Cardiac muscle cell (in vitro differentiated cells and primary cell): ENCODE measurements at regions not wholly inside any gene's neighbourhood (a gene's known extent, or its start where the extent isn't known, plus 50 kb on each side); places are given as distances from the start of the nearest gene placed in this dataset.

Experiments
- DNase-seq, 2 donors: peaks; one replicate each; pipeline versions ENCODE4 v3.0.0 to v3.0.0-alpha.2; 2010 to 2017; ENCODE audit warnings: low read depth in 1 of 2, low spot score in 1 of 2
- H3K27ac ChIP-seq: fragments of 200-600 bp; sonication (generic); 2 replicates; pipeline ENCODE4 v1.5.1; 2016
- H3K27me3 ChIP-seq: fragments of 200-600 bp; sonication (generic); 2 replicates; pipeline ENCODE4 v1.6.0; 2016; ENCODE audit warnings: control low read depth
- H3K36me3 ChIP-seq: fragments of 200-600 bp; sonication (generic); 2 replicates; pipeline ENCODE4 v1.5.1; 2016; ENCODE audit warnings: control low read depth
- H3K4me1 ChIP-seq: fragments of 200-600 bp; sonication (generic); 2 replicates; pipeline ENCODE4 v1.8.1; 2017; ENCODE audit warnings: low read depth, mild to moderate bottlenecking, mixed run types
- H3K4me3 ChIP-seq: fragments of 200-600 bp; sonication (generic); 2 replicates; pipeline ENCODE4 v1.5.1; 2016; ENCODE audit warnings: mild to moderate bottlenecking
- H3K9me3 ChIP-seq: fragments of 200-600 bp; sonication (generic); 2 replicates; pipeline ENCODE4 v1.5.1; 2017; ENCODE audit warnings: low read depth, mild to moderate bottlenecking, control low read depth
- CTCF ChIP-seq: IDR thresholded peaks from 2 replicates; pipeline ENCODE4 v1.5.1; 2012; ENCODE audit warnings: low read depth, mild to moderate bottlenecking, low read length

GRCh38 chr12:59088673-59089072 is 168.4 kb upstream of the LRIG3 start:
- no peak overlapping the region for H3K27ac ChIP-seq
- H3K9me3 ChIP-seq: no peaks in the 10 kb centered on the region
- peak in 1 of 2 donors; percentile 61 for DNase-seq

GRCh38 chr12:59087691-59088090 is 167.4 kb upstream of the LRIG3 start:
- no peaks in the 10 kb centered on the region for H3K36me3 ChIP-seq
- no peak overlapping the region for H3K27ac ChIP-seq
- H3K4me3 ChIP-seq: no peak overlapping the region

More at GRCh38 chr12:59088673-59089072, 168.4 kb upstream of the LRIG3 start:
- no peak for TF ChIP-seq CTCF
- Histone ChIP-seq H3K4me1 (no peaks in the 10 kb centered on the region), H3K36me3 (no peaks in the 10 kb centered on the region), H3K4me3 (no peak overlapping the region), H3K27me3 (no peaks in the 10 kb centered on the region)

GRCh38 chr12:59087077-59087673 is 166.9 kb upstream of the LRIG3 start:
- no peak overlapping the region for H3K4me3 ChIP-seq
- H3K9me3 ChIP-seq: no peaks in the 10 kb centered on the region
- DNase-seq: peak in 1 of 2 donors; percentile 39
- H3K27me3 ChIP-seq: no peaks in the 10 kb centered on the region
- no peaks in the 10 kb centered on the region for H3K36me3 ChIP-seq
- no peak overlapping the region for H3K27ac ChIP-seq
- H3K4me1 ChIP-seq: no peaks in the 10 kb centered on the region
- TF ChIP-seq CTCF: peak; percentile 69

More at GRCh38 chr12:59087691-59088090, 167.4 kb upstream of the LRIG3 start:
- Histone ChIP-seq H3K4me1 (no peaks in the 10 kb centered on the region), H3K27me3 (no peaks in the 10 kb centered on the region), H3K9me3 (no peaks in the 10 kb centered on the region)
- no peak for DNase-seq
- TF ChIP-seq CTCF: no peak

- TF ChIP-seq CTCF: no peak
- H3K27ac ChIP-seq: no peak overlapping the region
- no peaks in the 10 kb centered on the region for H3K9me3 ChIP-seq
- H3K27me3 ChIP-seq: no peaks in the 10 kb centered on the region
- DNase-seq: no peak
- no peaks in the 10 kb centered on the region for H3K4me1 ChIP-seq
- no peak overlapping the region for H3K4me3 ChIP-seq
- H3K36me3 ChIP-seq: no peaks in the 10 kb centered on the region
These were observed 165.8 kb upstream of the LRIG3 start for GRCh38 chr12:59086126-59086525.

- Histone ChIP-seq H3K36me3 (no peaks in the 10 kb centered on the region), H3K27me3 (no peaks in the 10 kb centered on the region), H3K27ac (no peak overlapping the region), H3K4me1 (no peaks in the 10 kb centered on the region), H3K4me3 (no peak overlapping the region), H3K9me3 (no peaks in the 10 kb centered on the region)
- DNase-seq: no peak
- no peak for TF ChIP-seq CTCF
These were observed 165.4 kb upstream of the LRIG3 start for GRCh38 chr12:59085690-59086089.
